HG03159 (cell line): ENCODE measurements at regions not wholly inside any gene's neighbourhood (a gene's known extent, or its start where the extent isn't known, plus 50 kb on each side); places are given as distances from the start of the nearest gene placed in this dataset.
A peak's percentile ranks its signal among the peaks of the same experiment; 100 is the strongest.

Experiments
- ATAC-seq: cut with Tn5 transposase; IDR thresholded peaks from one replicate; pipeline ENCODE4 v1.9.1; 2021; ENCODE audit warnings: mild to moderate bottlenecking, moderate library complexity; ENCODE audit not compliant: unreplicated experiment

- ATAC-seq: no peak
Observed at GRCh38 chr15:70449311-70450141, 313.8 kb downstream of the UACA start.

GRCh38 chr15:70447928-70448698, 315.2 kb downstream of the UACA start:
- no peak for ATAC-seq

DNA sequence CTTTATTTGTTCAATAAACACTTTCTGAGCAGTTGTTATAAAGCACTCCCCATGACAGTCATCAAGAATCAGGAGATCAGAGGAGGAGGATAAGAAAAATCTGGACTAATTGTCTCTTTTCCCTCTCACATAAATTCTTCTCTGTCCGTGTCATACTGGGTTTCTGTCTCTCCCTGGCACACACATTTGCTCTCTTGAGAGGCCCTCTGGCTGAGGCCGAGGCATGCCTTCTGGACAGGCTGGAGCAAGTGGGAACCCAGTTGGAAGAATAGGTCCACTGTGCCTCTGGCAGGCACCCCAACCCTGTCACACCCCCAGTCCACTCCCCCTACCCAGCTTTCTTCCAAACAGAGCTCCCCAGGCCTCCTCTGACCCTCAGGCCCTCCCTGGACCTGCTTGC, 315.8 kb downstream of the UACA start:
- ATAC-seq: no peak

DNA sequence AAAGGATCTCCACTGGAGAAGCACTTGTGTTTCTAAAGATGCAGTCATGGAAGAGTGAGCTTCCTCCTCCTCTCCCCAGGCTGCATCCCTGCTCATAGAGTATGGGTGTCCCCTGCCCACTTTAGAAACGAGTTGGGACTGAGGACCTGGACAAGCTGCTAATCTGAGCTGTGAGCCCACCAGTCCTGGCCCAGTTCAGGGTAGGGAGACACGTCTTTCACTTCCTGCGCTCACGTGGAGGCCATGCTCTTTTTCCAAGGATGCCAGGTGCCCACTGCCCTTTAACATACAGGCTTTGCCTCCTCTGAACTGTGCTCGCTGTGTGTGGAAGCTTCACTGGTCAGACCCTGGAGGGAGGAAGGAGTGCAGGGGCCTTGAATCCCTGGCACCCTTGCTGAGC, 316.3 kb downstream of the UACA start:
- no peak for ATAC-seq

DNA sequence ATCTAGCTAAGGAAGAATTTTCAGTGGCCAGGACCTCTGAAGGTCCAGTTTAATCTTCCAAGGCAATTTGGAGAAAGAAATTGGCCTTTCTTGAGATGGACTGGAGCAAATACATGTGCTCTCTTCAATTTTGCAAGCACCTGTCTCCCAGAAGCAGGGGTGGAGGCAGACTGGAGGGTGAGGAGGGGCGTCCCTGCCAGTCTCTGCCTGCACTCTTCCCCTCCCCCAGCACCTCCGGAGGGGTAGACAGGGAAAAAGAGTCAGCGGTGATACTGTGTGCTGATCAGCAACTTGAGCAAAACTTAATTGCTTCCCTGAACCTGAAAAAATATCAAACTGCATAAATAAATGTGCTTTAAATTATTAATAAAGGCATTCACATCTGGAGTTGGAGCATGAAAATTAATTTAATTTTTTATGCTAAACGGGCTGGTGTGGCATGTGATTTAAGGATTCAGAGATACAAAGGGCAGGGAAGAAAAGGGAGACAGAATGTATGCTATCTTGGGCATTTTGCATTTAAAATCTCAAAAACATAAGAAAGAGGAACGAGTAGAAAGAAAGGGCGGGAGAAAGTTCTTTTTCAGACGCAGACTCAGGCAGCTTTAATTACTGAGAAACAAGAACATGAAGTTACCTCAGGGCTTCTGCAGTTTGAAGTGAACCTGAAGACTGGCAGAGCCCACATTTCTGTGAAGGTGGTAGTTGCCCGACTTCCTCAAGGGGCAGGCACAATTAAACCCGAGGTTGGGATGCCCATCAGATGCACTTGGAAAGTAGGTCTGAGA, 319.7 kb downstream of the UACA start:
- ATAC-seq: no peak

GRCh38 chr15:70442616-70443321, 320.6 kb downstream of the UACA start:
- ATAC-seq: no peak

DNA sequence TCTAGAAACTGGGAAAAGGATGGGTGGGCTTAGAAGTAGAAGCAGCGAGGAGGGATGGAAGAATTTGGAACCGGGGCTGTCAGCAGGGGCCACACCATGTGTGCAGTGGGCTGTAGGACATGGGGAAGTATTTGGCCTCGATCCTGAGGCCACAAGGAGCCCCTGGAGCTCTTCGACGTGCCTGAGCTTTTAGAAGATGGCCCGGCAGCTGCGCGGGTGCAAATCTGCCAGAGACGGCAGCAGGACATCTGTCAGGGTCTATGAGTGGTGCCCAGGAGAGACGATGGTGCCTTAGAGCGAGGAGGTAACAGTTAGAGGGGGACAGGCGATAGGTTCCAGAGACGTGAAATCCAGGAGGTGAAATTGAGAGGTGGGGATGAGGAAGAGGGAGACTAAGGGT, 321.1 kb downstream of the UACA start:
- ATAC-seq: no peak

GRCh38 chr15:70440416-70441138, 322.8 kb downstream of the UACA start:
- no peak for ATAC-seq

GRCh38 chr15:70439880-70440279, 323.5 kb downstream of the UACA start:
- no peak for ATAC-seq

GRCh38 chr15:70439304-70439877, 324.0 kb downstream of the UACA start:
- no peak for ATAC-seq

- ATAC-seq: no peak
Observed at GRCh38 chr15:70438776-70439175, 324.6 kb downstream of the UACA start.

GRCh38 chr15:70437882-70438451, 325.4 kb downstream of the UACA start:
- no peak for ATAC-seq

DNA sequence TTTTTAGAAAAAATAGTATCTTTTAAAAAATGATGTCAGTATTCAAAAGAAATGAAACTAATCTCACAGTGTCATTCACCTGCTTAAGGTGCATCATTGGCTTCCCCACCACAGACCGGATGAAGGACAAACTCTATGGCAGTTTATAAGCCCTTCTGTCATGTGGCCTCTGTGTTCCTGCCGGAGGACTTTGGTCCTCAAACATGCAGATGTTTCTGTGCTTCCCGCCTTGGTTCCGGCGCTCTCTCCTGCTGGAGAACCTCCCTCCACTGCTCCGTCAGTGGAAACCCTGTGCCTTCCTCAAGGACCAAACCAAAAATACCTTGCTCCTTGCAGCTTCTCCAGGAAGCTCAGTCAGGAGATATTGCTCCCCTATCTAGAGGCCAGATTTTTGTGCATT, 326.3 kb downstream of the UACA start:
- no peak for ATAC-seq

- ATAC-seq: peak; percentile 39
Observed at GRCh38 chr15:70436428-70436827, 326.9 kb downstream of the UACA start.

DNA sequence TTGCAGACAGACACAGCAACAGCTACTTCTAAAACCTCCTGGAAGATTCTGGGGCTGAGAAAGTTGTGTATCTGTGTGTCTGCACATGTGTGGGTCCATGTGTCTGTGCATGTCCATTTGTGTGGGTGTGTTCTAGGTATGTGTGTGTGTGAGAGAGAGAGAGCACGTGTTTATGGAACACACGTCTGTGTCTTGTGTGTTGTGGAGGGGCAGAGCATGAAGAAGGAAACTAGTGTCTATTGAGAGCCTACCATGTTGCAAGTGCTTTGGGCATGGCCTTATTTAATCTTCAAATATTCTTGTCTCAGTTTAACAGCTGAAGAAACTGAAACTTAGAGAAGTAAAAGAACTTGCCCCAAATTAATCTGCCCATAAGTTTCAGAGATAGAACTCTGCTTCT, 327.5 kb downstream of the UACA start:
- ATAC-seq: peak; percentile 39

DNA sequence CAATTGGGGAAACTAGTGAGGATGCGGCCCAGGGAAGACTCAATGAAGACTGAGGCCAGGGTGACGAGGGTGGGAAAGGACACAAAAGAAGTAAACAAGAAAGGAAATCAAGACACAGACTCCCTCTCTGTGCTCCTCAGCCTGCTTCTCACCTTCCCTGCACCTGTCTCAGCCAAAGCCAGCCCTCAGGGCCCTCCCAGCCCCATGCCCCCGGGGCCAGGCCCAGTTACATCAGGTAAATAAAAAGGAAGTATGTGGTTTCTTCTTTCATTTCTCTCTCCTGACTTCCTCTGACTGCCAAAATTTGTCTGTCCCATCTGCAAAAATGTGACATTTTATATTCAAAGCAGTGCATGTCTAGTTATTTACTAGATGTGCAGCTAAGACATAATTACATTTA, 328.0 kb downstream of the UACA start:
- ATAC-seq: peak; percentile 36

GRCh38 chr15:70433586-70434324, 329.6 kb downstream of the UACA start:
- ATAC-seq: no peak

DNA sequence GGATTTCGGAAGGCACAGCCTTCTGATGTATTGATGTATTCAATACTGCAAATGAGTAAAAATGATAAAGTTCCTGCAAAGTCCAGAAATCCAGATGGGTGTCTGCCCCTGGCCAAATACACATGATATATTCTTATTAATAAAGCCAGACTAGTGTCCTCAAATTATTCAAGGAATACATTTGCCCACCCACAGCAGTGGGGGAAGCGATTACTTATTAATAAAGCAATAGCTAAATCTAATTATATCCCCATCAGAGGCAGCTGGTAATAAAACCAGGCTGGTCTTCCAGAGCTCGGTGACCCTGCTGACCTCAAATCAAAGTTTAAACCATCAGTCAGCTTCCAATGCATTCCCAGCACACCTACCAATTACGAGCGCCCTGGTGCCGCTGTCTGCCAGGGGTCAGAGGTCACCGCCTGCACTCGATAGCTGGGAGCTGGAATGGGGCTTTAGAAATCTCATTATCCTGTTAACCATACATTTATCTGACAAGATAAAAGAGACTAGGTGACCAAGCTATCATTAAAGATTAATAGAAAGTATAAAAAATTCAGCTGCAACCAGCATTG, 330.3 kb downstream of the UACA start:
- no peak for ATAC-seq
